Ishikawa (cell line): ENCODE measurements at regions not wholly inside any gene's neighbourhood (a gene's known extent, or its start where the extent isn't known, plus 50 kb on each side); places are given as distances from the start of the nearest gene placed in this dataset.

Experiments
- CEBPB ChIP-seq: IDR thresholded peaks from 2 replicates; pipeline ENCODE4 v1.6.1; 2012
- CREB1 ChIP-seq: IDR thresholded peaks from 2 replicates; pipeline ENCODE4 v1.6.1; 2012; ENCODE audit warnings: low read depth
- EGR1 ChIP-seq: IDR thresholded peaks from 2 replicates; pipeline ENCODE4 v1.6.1; 2012
- EP300 ChIP-seq: IDR thresholded peaks from 2 replicates; pipeline ENCODE4 v1.6.1; 2012; ENCODE audit warnings: borderline replicate concordance
- FOXM1 ChIP-seq: IDR thresholded peaks from 2 replicates; pipeline ENCODE4 v1.6.1; 2012; ENCODE audit warnings: low read depth, borderline replicate concordance
- NFIC ChIP-seq: IDR thresholded peaks from 2 replicates; pipeline ENCODE4 v1.6.1; 2012
- RAD21 ChIP-seq: IDR thresholded peaks from 2 replicates; pipeline ENCODE4 v1.6.1; 2012; ENCODE audit warnings: low read depth
- TAF1 ChIP-seq: IDR thresholded peaks from 2 replicates; pipeline ENCODE4 v1.6.1; 2012; ENCODE audit warnings: low read depth, mild to moderate bottlenecking
- TCF12 ChIP-seq: IDR thresholded peaks from 2 replicates; pipeline ENCODE4 v1.6.1; 2012; ENCODE audit warnings: low read depth
- TEAD4 ChIP-seq: IDR thresholded peaks from 2 replicates; pipeline ENCODE4 v1.6.1; 2012
- YY1 ChIP-seq: IDR thresholded peaks from 2 replicates; pipeline ENCODE4 v1.6.1; 2012; ENCODE audit warnings: low read depth
- ZBTB7A ChIP-seq: IDR thresholded peaks from 2 replicates; pipeline ENCODE4 v1.6.1; 2012; ENCODE audit warnings: low read depth
- TF ChIP-seq, protein P1 (sequence below): IDR thresholded peaks from 2 replicates; pipeline ENCODE4 v1.6.1; 2012; ENCODE audit warnings: low read depth, mild to moderate bottlenecking
- TF ChIP-seq, protein P2 (sequence below): IDR thresholded peaks from 2 replicates; pipeline ENCODE4 v1.6.1; 2012
- TF ChIP-seq, protein P3 (sequence below): IDR thresholded peaks from 2 replicates; pipeline ENCODE4 v1.6.1; 2012

DNA sequence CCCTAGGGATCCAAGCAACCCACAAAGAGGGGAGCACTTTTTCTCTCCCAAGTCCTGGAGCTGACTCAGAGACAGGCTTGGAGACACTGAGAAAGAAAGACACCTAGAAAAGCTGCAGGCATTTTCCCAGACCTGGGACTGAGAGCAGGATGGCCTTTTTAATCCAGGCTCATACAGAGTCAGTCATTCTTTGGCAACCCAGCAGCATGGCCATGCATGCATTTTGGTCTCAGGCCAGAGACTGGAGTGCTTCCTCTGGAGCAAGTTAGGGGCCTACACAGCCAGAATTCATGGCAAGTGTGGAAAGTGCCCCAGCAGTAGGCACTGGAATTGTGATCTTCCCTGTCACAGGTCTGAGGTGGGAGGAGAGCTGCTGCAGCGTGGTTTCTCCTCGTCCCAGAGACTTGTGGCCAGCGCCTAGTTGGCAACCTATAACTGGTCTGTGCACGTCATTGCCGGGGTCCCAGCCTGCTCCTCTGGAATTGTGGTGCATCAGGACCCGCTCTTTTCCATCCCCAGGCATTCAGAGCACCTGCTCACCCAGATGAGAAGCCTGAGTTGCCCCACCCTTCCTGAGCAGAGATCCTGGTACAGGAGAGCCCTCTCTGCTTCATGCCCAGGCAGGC lies 231.9 kb upstream of the RAB6C start:
- TF ChIP-seq ZBTB7A (no peak), CREB1 (no peak), NFIC (no peak), TEAD4 (no peak), FOXM1 (no peak), YY1 (no peak), CEBPB (no peak), TCF12 (no peak), RAD21 (no peak), EP300 (no peak), EGR1 (no peak), TAF1 (no peak)
- TF ChIP-seq, protein P1, sequence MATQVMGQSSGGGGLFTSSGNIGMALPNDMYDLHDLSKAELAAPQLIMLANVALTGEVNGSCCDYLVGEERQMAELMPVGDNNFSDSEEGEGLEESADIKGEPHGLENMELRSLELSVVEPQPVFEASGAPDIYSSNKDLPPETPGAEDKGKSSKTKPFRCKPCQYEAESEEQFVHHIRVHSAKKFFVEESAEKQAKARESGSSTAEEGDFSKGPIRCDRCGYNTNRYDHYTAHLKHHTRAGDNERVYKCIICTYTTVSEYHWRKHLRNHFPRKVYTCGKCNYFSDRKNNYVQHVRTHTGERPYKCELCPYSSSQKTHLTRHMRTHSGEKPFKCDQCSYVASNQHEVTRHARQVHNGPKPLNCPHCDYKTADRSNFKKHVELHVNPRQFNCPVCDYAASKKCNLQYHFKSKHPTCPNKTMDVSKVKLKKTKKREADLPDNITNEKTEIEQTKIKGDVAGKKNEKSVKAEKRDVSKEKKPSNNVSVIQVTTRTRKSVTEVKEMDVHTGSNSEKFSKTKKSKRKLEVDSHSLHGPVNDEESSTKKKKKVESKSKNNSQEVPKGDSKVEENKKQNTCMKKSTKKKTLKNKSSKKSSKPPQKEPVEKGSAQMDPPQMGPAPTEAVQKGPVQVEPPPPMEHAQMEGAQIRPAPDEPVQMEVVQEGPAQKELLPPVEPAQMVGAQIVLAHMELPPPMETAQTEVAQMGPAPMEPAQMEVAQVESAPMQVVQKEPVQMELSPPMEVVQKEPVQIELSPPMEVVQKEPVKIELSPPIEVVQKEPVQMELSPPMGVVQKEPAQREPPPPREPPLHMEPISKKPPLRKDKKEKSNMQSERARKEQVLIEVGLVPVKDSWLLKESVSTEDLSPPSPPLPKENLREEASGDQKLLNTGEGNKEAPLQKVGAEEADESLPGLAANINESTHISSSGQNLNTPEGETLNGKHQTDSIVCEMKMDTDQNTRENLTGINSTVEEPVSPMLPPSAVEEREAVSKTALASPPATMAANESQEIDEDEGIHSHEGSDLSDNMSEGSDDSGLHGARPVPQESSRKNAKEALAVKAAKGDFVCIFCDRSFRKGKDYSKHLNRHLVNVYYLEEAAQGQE = no peak
- TF ChIP-seq, protein P2, sequence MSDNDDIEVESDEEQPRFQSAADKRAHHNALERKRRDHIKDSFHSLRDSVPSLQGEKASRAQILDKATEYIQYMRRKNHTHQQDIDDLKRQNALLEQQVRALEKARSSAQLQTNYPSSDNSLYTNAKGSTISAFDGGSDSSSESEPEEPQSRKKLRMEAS = no peak
- TF ChIP-seq, protein P3, sequence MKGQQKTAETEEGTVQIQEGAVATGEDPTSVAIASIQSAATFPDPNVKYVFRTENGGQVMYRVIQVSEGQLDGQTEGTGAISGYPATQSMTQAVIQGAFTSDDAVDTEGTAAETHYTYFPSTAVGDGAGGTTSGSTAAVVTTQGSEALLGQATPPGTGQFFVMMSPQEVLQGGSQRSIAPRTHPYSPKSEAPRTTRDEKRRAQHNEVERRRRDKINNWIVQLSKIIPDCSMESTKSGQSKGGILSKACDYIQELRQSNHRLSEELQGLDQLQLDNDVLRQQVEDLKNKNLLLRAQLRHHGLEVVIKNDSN = no peak

DNA sequence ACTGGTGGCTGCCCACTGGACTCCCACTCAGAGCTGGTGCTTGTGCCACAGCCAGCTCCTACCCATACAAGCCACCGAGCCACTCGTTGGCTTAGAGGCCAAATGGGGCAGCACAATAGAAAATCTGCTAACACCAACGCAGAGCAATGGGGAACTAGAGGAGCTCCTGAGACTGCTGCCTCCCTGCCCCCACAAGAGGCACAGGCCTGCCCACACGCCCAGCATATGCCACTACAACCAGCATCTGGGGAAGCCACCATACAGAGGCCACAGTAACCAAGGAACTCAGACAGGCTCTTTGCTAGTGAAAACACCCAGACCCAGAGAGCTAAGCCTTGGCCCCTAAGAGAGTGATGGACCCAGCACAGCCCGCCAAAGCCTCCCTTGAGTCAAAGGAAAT lies 231.2 kb upstream of the RAB6C start:
- no peak for TF ChIP-seq CEBPB
- TF ChIP-seq, protein P1 = no peak
- no peak for TF ChIP-seq TAF1
- TF ChIP-seq FOXM1 = no peak
- no peak for TF ChIP-seq NFIC
- TF ChIP-seq YY1 = no peak
- TF ChIP-seq EP300 = no peak
- no peak for TF ChIP-seq TEAD4
- TF ChIP-seq EGR1 = no peak
- no peak for TF ChIP-seq CREB1

DNA sequence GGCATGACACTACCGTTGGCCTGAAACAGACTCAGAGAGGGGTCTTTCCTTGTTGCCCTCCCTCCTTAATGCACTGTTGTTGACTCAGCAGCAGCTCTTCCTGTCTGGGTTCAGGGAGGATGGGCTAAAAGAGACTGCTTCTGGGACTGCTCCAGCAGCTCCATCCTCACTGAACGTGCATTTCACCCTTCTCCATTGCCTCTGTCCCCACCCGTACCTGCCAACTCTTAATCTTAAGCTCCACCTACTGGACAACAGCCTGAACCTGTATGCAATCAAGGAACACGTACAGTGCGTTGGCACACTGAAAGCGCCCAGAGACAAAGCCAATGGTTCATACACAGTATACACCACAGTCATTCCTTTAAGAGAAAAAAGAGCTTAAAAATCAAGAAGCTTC lies 230.8 kb upstream of the RAB6C start:
- TF ChIP-seq RAD21 (peak; percentile 89), YY1 (no peak)

DNA sequence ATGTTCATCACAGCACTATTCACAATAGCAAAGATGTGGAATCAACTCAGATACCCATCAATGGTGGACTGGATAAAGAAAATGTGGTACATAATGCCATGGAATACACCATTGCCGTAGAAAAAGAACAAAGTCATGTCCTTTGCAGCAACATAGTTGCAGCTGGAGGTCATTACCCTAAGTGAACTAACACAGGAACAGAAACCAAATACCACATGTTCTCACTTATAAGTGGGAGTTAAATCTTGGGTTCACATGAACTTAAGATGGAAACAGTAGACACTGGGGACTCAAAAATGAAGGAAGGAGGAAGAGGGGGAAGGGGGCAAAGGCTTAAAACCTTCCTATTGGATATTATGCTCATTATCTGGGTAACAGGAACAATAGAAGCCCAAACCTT lies 228.1 kb upstream of the RAB6C start:
- TF ChIP-seq CEBPB = no peak
- TF ChIP-seq TEAD4 = no peak
- TF ChIP-seq TAF1 = no peak
- no peak for TF ChIP-seq EGR1

DNA sequence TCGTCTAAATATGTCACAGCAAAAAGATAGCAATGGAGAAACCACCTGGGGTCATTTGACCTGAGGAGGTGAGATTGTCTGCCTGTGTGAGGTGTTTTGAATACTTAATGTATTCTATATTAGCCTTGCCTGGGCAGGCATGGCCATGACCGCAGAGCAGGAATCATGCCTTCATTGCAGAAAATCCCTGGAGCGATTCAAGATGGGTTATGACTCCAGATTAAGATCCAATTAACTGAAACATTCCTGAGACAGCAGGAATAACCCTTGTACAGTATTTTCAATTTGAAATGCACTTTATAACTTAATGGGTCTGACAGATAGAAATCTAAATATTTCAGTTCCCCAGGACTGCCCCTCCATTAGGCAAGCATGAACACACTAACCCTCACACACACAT lies 227.3 kb upstream of the RAB6C start:
- TF ChIP-seq TCF12 (0 out of 2 replicates have a peak, but pooled peaks have one; percentile 36), CREB1 (no peak), YY1 (no peak), CEBPB (no peak), FOXM1 (no peak), TEAD4 (peak; percentile 32; the same call in 1 of the 2 replicates), RAD21 (no peak), EP300 (peak; percentile 29; the same call in 1 of the 2 replicates), ZBTB7A (no peak), NFIC (no peak), TAF1 (no peak), EGR1 (no peak)
- TF ChIP-seq, protein P1 = no peak
- TF ChIP-seq, protein P3 = no peak
- TF ChIP-seq, protein P2 = no peak
